Lung (tissue), 11 donors: ENCODE measurements at regions not wholly inside any gene's neighbourhood (a gene's known extent, or its start where the extent isn't known, plus 50 kb on each side); places are given as distances from the start of the nearest gene placed in this dataset.
"Not testable (repeated sequence)": the region's sequence is repeated elsewhere in the genome, so short reads cannot be mapped to it uniquely, and the experiment has no call there.

Experiments
- ATAC-seq: fragments of 200-7000 bp; cut with Tn5 transposase; one replicate; pipeline ENCODE4 v1.9.1; 2020; ENCODE audit warnings: moderate number of reproducible peaks; ENCODE audit not compliant: insufficient read depth, low FRiP score
- DNase-seq, 3 donors: peaks; one replicate each; pipeline ENCODE4 v3.0.0-alpha.2; 2013 to 2017
- H3K27ac ChIP-seq, 2 donors: one replicate each; pipeline ENCODE4 v1.5.1; 2013; ENCODE audit warnings: mild to moderate bottlenecking in 2 of 2, moderate library complexity in 2 of 2, control low read depth in 1 of 2, inconsistent platforms in 1 of 2, low read depth in 1 of 2, low read length in 1 of 2
- H3K27me3 ChIP-seq, 3 donors: one replicate each; pipeline ENCODE4 v1.5.1; 2013; ENCODE audit warnings: low read length in 2 of 3; ENCODE audit not compliant: control insufficient read depth in 3 of 3, insufficient read depth in 3 of 3
- H3K36me3 ChIP-seq, 4 donors: one replicate each; pipeline ENCODE4 v1.5.1; 2013; ENCODE audit warnings: low read length in 4 of 4, mild to moderate bottlenecking in 1 of 4, moderate library complexity in 1 of 4; ENCODE audit not compliant: control insufficient read depth in 4 of 4, insufficient read depth in 4 of 4
- H3K4me1 ChIP-seq, 5 donors: one replicate each; pipeline ENCODE4 v1.5.1; 2013; ENCODE audit warnings: low read length in 5 of 5, mild to moderate bottlenecking in 2 of 5, moderate library complexity in 1 of 5; ENCODE audit not compliant: control insufficient read depth in 5 of 5, insufficient read depth in 5 of 5
- H3K4me3 ChIP-seq: one replicate; pipeline ENCODE4 v1.5.1; 2013; ENCODE audit warnings: mild to moderate bottlenecking, control low read depth, moderate library complexity
- H3K9ac ChIP-seq, 2 donors: one replicate each; pipeline ENCODE4 v1.5.1; 2013; ENCODE audit warnings: low read length in 2 of 2, control low read depth in 1 of 2; ENCODE audit not compliant: insufficient read depth in 1 of 2
- H3K9me3 ChIP-seq, 4 donors: one replicate each; pipeline ENCODE4 v1.5.1; 2013; ENCODE audit warnings: low read length in 3 of 4, mild to moderate bottlenecking in 1 of 4, moderate library complexity in 1 of 4; ENCODE audit not compliant: control insufficient read depth in 4 of 4, insufficient read depth in 3 of 4
- WGBS, 2 donors: extraction: QIAGEN DNeasy Blood & Tissue Kit; methylation state at CpG; one replicate each; pipeline ENCODE4 v1.1.7; 2013; 5-methylcytosine and 5-hydroxymethylcytosine counted together
- TF ChIP-seq, protein P1 (sequence below): IDR thresholded peaks from 2 replicates; pipeline ENCODE4 v1.5.1; 2012; ENCODE audit warnings: mild to moderate bottlenecking; ENCODE audit errors: control extremely low read depth, extremely low read depth
- donor health status: control.
- donor health status: control.
- donor health status: Bipolar disorder and iron deficiency.
- donor health status: healthy.
- donor health status: DM: yes; HTN: yes; CAD: no.

DNA sequence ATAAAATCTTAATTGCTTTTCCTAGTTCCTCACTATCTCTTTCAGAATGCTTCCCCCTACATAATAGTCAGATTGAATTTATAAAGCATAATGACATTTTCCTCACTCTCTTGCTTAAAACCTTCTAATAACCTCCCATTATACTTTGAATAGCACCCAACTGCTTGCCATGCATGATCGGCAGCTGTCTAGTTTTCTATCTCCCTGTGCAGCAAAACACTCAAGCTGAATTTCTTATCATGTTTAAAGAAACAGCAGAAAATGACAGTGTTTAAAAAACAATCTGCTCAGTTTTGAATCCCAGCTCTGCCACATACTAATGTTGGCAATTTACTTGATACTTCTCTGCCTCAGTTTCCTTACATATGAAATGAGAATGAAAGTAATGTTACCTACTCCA lies 947.1 kb upstream of the HS3ST1 start:
- Histone ChIP-seq H3K27me3 (no peaks in the 10 kb centered on the region), H3K9me3 (peaks cover 0 to 2% (median under 1%) of the 10 kb centered on the region in 4 donors), H3K4me3 (no peak overlapping the region), H3K4me1 (peaks cover 0 to 4% (median 0%) of the 10 kb centered on the region in 5 donors), H3K36me3 (no peaks in the 10 kb centered on the region), H3K27ac (no peak overlapping the region), H3K9ac (no peak overlapping the region)
- WGBS, 2 donors: 76 to 90% methylated on average over 1 of the region's 1 CpG
- ATAC-seq (no peak), DNase-seq (no peak)
- TF ChIP-seq, protein P1, sequence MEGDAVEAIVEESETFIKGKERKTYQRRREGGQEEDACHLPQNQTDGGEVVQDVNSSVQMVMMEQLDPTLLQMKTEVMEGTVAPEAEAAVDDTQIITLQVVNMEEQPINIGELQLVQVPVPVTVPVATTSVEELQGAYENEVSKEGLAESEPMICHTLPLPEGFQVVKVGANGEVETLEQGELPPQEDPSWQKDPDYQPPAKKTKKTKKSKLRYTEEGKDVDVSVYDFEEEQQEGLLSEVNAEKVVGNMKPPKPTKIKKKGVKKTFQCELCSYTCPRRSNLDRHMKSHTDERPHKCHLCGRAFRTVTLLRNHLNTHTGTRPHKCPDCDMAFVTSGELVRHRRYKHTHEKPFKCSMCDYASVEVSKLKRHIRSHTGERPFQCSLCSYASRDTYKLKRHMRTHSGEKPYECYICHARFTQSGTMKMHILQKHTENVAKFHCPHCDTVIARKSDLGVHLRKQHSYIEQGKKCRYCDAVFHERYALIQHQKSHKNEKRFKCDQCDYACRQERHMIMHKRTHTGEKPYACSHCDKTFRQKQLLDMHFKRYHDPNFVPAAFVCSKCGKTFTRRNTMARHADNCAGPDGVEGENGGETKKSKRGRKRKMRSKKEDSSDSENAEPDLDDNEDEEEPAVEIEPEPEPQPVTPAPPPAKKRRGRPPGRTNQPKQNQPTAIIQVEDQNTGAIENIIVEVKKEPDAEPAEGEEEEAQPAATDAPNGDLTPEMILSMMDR: no peak

DNA sequence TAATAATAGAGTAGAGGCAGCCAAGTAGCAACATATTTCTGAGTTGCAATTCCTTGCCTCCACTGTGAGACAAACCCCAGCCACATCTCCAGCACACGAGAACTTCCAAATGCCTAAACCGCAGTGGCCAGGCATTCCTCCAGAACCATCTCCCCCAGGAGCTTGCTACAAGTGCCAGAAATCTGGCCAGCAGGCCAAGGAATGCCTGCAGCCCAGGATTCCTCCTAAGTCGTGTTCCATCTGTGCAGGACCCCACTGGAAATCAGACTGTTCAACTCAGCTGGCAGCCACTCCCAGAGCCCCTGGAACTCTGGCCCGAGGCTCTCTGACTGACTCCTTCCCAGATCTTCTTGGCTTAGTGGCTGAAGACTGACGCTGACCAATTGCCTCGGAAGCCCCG lies 937.2 kb upstream of the HS3ST1 start:
- not testable (repeated sequence) for H3K36me3 ChIP-seq, H3K27me3 ChIP-seq, H3K9ac ChIP-seq, H3K4me1 ChIP-seq, ATAC-seq, H3K4me3 ChIP-seq, H3K27ac ChIP-seq, H3K9me3 ChIP-seq, DNase-seq
- WGBS, 2 donors: 85 to 93% methylated on average over 7 of the region's 7 CpGs

- ATAC-seq: no peak
- Histone ChIP-seq H3K9ac (no peak overlapping the region), H3K36me3 (no peaks in the 10 kb centered on the region), H3K27me3 (no peaks in the 10 kb centered on the region), H3K9me3 (no peaks in the 10 kb centered on the region), H3K4me3 (no peak overlapping the region), H3K27ac (no peak overlapping the region), H3K4me1 (no peaks in the 10 kb centered on the region)
- WGBS, 2 donors: 94 to 96% methylated on average over 1 of the region's 1 CpG
- no peak for DNase-seq
- TF ChIP-seq, protein P1: no peak
Observed at GRCh38 chr4:12360391-12360790, 931.7 kb upstream of the HS3ST1 start.

GRCh38 chr4:12359420-12359819 lies 930.7 kb upstream of the HS3ST1 start:
- TF ChIP-seq, protein P1: no peak
- Histone ChIP-seq H3K9me3 (no peaks in the 10 kb centered on the region), H3K4me1 (no peaks in the 10 kb centered on the region), H3K27me3 (no peaks in the 10 kb centered on the region), H3K36me3 (no peaks in the 10 kb centered on the region), H3K4me3 (no peak overlapping the region), H3K9ac (no peak overlapping the region), H3K27ac (no peak overlapping the region)
- 64% methylated on average over 3 of the region's 3 CpGs for WGBS, 2 donors
- DNase-seq (no peak), ATAC-seq (no peak)

- not testable (repeated sequence) for H3K4me1 ChIP-seq, H3K27me3 ChIP-seq, H3K9me3 ChIP-seq, H3K4me3 ChIP-seq, H3K36me3 ChIP-seq, DNase-seq, H3K27ac ChIP-seq, ATAC-seq, H3K9ac ChIP-seq
- 85 to 89% methylated on average over 2 of the region's 2 CpGs for WGBS, 2 donors
Observed at GRCh38 chr4:12333083-12333482, 904.4 kb upstream of the HS3ST1 start.
